ENCODE measurements at regions not wholly inside any gene's neighbourhood (a gene's known extent, or its start where the extent isn't known, plus 50 kb on each side); places are given as distances from the start of the nearest gene placed in this dataset.

GRCh38 chr2:241996100-241996499, 126.6 kb downstream of the RTP5 start:
- Histone ChIP-seq H3K9ac (ENCODE audit: control insufficient read depth, insufficient read depth, low read length) (no peak overlapping the region), H2AFZ (ENCODE audit: control insufficient read depth, low read depth, low read length) (no peak overlapping the region), H3K36me3 (ENCODE audit: control insufficient read depth in 2 of 2, insufficient read depth in 2 of 2, low read length in 1 of 2) (no peaks in the 10 kb centered on the region), H3K4me2 (ENCODE audit: control insufficient read depth, insufficient read depth) (no peak overlapping the region), H4K20me1 (ENCODE audit: control insufficient read depth, insufficient read depth) (no peaks in the 10 kb centered on the region), H3K4me1 (ENCODE audit: control insufficient read depth, insufficient read depth, low read length) (no peaks in the 10 kb centered on the region), H3K27me3 (replicated peaks in 1 of 2; ENCODE audit: control insufficient read depth in 2 of 2, insufficient read depth in 2 of 2, low read length in 1 of 2) (no peaks in the 10 kb centered on the region), H3K9me3 (replicated peaks; ENCODE audit: control insufficient read depth, insufficient read depth, low read length) (no peaks in the 10 kb centered on the region; the same call in 2 of the 3 replicates), H3K27ac (ENCODE audit: control insufficient read depth, insufficient read depth) (no peak overlapping the region), H3K4me3 (no peak overlapping the region), H3K79me2 (ENCODE audit: control insufficient read depth, insufficient read depth, low read length) (no peaks in the 10 kb centered on the region)
- DNase-seq (ENCODE audit: low read depth, low spot score) (no peak), ATAC-seq (no peak), FAIRE-seq (no peak)
- ChIA-PET POLR2A (no interaction called here), RAD21 (ENCODE audit: unreplicated experiment) (no interaction called here), CTCF (interaction anchor here (1.3 kb wide), 1 partner anchor 27 kb away, joined by 3 read pairs; no protein-coding TSS in a partner anchor), SMC1A (ENCODE audit: uncharacterized antibody, unreplicated experiment) (interaction anchor here (1.0 kb wide), 1 partner anchor 16 kb away, joined by 3 read pairs; no protein-coding TSS in a partner anchor)
- no TSS peak for BruUV-seq (replicated peaks)
- in situ Hi-C loops (cut with MboI) (no loop called here), intact Hi-C loops (cut with micrococcal nuclease; ENCODE audit: unreplicated experiment) (no loop called here)
- TF ChIP-seq, protein P1, sequence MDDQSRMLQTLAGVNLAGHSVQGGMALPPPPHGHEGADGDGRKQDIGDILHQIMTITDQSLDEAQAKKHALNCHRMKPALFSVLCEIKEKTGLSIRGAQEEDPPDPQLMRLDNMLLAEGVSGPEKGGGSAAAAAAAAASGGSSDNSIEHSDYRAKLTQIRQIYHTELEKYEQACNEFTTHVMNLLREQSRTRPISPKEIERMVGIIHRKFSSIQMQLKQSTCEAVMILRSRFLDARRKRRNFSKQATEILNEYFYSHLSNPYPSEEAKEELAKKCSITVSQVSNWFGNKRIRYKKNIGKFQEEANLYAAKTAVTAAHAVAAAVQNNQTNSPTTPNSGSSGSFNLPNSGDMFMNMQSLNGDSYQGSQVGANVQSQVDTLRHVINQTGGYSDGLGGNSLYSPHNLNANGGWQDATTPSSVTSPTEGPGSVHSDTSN (IDR thresholded peaks at IDR 0.05; ENCODE audit: insufficient replicate concordance, low read depth, low read length) = no peak
- TF ChIP-seq REST (IDR thresholded peaks at IDR 0.05; ENCODE audit: low read depth, low read length) (no peak), PML (IDR thresholded peaks at IDR 0.05; ENCODE audit: low read length) (no peak), PAX8 (IDR thresholded peaks at IDR 0.05) (no peak), MTA2 (IDR thresholded peaks at IDR 0.05; ENCODE audit: low read depth) (no peak), RAD21 (IDR thresholded peaks at IDR 0.05; ENCODE audit: insufficient read depth, low read depth, low read length) (no peak)
- 81% methylated on average over 13 of the region's 13 CpGs for WGBS (ENCODE audit: insufficient coverage, insufficient replicate concordance, low lambda C conversion rate, missing lambda C conversion rate)
